PC-3 (cell line): ENCODE measurements at regions not wholly inside any gene's neighbourhood (a gene's known extent, or its start where the extent isn't known, plus 50 kb on each side); places are given as distances from the start of the nearest gene placed in this dataset.
"Not testable (repeated sequence)": the region's sequence is repeated elsewhere in the genome, so short reads cannot be mapped to it uniquely, and the experiment has no call there.

Experiments
- ATAC-seq: fragments of 200-7000 bp; cut with Tn5 transposase; 2 replicates; pipeline ENCODE4 v1.9.1; 2020; ENCODE audit warnings: mild to moderate bottlenecking, moderate library complexity
- BruUV-seq: library from RNA; stranded (reverse); fragments of 400-500 nt; replicated peaks from 2 replicates; lab custom pipeline; 2021; lab: Mats Ljungman, UMichigan
- CTCF ChIA-PET: fragments of 300-600 bp; sonication (Branson Sonifier 250); formaldehyde crosslinking; loops from one replicate; lab custom pipeline; 2022; ENCODE audit warnings: antibody characterized with exemption; lab: Charles Lee
- POLR2A ChIA-PET: fragments of 300-600 bp; sonication (Branson Sonifier 250); formaldehyde crosslinking; loops from one replicate; lab custom pipeline; 2022; ENCODE audit warnings: antibody characterized with exemption; ENCODE audit not compliant: unreplicated experiment; lab: Charles Lee
- DNase-seq: peaks from one replicate; pipeline ENCODE4 v3.0.0-alpha.2; 2015
- H2AFZ ChIP-seq: fragments of 300-600 bp; sonication (generic); 2 replicates; pipeline ENCODE4 v1.6.0; 2016; ENCODE audit warnings: antibody characterized with exemption, low read length
- H3F3A ChIP-seq: fragments of 300-600 bp; sonication (generic); one replicate; pipeline ENCODE4 v1.6.0; 2017; ENCODE audit warnings: antibody characterized with exemption, low read length, control low read depth, mild to moderate bottlenecking; ENCODE audit not compliant: unreplicated experiment
- H3K27ac ChIP-seq: fragments of 300-600 bp; sonication (generic); 2 replicates; pipeline ENCODE4 v1.5.1; 2016; ENCODE audit warnings: mild to moderate bottlenecking, low read length
- H3K27me3 ChIP-seq: fragments of 300-600 bp; sonication (generic); 2 replicates; pipeline ENCODE4 v1.6.1; 2016; ENCODE audit warnings: low read length, mixed read lengths
- H3K36me3 ChIP-seq: fragments of 300-600 bp; sonication (generic); 2 replicates; pipeline ENCODE4 v1.6.1; 2016; ENCODE audit warnings: low read depth, mixed run types, low read length, mixed read lengths
- H3K4me1 ChIP-seq: fragments of 300-600 bp; sonication (generic); 2 replicates; pipeline ENCODE4 v1.5.1; 2016; ENCODE audit warnings: low read length; ENCODE audit not compliant: insufficient read depth
- H3K4me2 ChIP-seq: fragments of 300-600 bp; sonication (generic); 2 replicates; pipeline ENCODE4 v1.6.0; 2016; ENCODE audit warnings: low read length
- H3K4me3 ChIP-seq: fragments of 300-600 bp; sonication (generic); 2 replicates; pipeline ENCODE4 v1.5.1; 2016; ENCODE audit warnings: mild to moderate bottlenecking, low read length, mixed read lengths
- H3K79me2 ChIP-seq: fragments of 300-600 bp; sonication (generic); 2 replicates; pipeline ENCODE4 v1.6.1; 2017; ENCODE audit warnings: low read length, mixed read lengths
- H3K9ac ChIP-seq: fragments of 300-600 bp; sonication (generic); 2 replicates; pipeline ENCODE4 v1.6.0; 2016; ENCODE audit warnings: mild to moderate bottlenecking, low read length
- H3K9me2 ChIP-seq: fragments of 300-600 bp; sonication (generic); replicated peaks from 2 replicates; pipeline ENCODE4 v1.6.1; 2016; ENCODE audit warnings: mixed run types, low read length, mixed read lengths
- H3K9me3 ChIP-seq: fragments of 300-600 bp; sonication (generic); 2 replicates; pipeline ENCODE4 v1.6.1; 2016; ENCODE audit warnings: low read length, mixed read lengths
- H4K20me1 ChIP-seq: fragments of 300-600 bp; sonication (generic); 2 replicates; pipeline ENCODE4 v1.6.1; 2016; ENCODE audit warnings: low read length, mixed read lengths
- CTCF ChIP-seq: fragments of 300-600 bp; sonication (generic); conservative IDR thresholded peaks from 2 replicates; pipeline ENCODE4 v1.5.1; 2017; ENCODE audit warnings: antibody characterized with exemption, low read depth, mild to moderate bottlenecking, low read length
- EZH2 ChIP-seq: fragments of 300-600 bp; sonication (generic); IDR thresholded peaks from one replicate; pipeline ENCODE4 v1.6.1; 2017; ENCODE audit warnings: antibody characterized with exemption, mild to moderate bottlenecking, low read length; ENCODE audit not compliant: unreplicated experiment
- EZH2phosphoT487 ChIP-seq: fragments of 300-600 bp; sonication (generic); IDR thresholded peaks from 2 replicates; pipeline ENCODE4 v1.6.1; 2018; ENCODE audit warnings: mild to moderate bottlenecking, antibody characterized with exemption, low read length, borderline replicate concordance
- intact Hi-C: fragments of 100-400 bp; cut with micrococcal nuclease; formaldehyde crosslinking; loops from 2 replicates; pipeline ENCODE4 v1.9.0; 2023

GRCh38 chr4:67275179-67275750, 270.0 kb downstream of the CENPC start:
- TF ChIP-seq EZH2 (no peak), EZH2phosphoT487 (no peak), CTCF (no peak)
- no peaks in the 10 kb centered on the region for H3K36me3 ChIP-seq

GRCh38 chr4:67274671-67275070, 270.6 kb downstream of the CENPC start:
- H3K36me3 ChIP-seq, H3K27ac ChIP-seq, H3K27me3 ChIP-seq, H3K4me3 ChIP-seq, H3K79me2 ChIP-seq, H3F3A ChIP-seq, BruUV-seq, H2AFZ ChIP-seq, H3K4me1 ChIP-seq, H4K20me1 ChIP-seq, H3K9ac ChIP-seq, H3K9me2 ChIP-seq, CTCF ChIA-PET, H3K4me2 ChIP-seq, H3K9me3 ChIP-seq, intact Hi-C loops, DNase-seq, ATAC-seq, POLR2A ChIA-PET: not testable (repeated sequence)

More at GRCh38 chr4:67275179-67275750, 270.0 kb downstream of the CENPC start:
- H3K27ac ChIP-seq = no peak overlapping the region
- H3K9me2 ChIP-seq = no peaks in the 10 kb centered on the region
- no peak overlapping the region for H3K4me2 ChIP-seq
- H3K4me3 ChIP-seq = no peak overlapping the region
- no peaks in the 10 kb centered on the region for H3K4me1 ChIP-seq
- intact Hi-C loops = no loop called here
- BruUV-seq = no TSS peak
- H3K79me2 ChIP-seq = no peaks in the 10 kb centered on the region
- no peak overlapping the region for H3K9ac ChIP-seq
- no peak overlapping the region for H2AFZ ChIP-seq
- no peaks in the 10 kb centered on the region for H3F3A ChIP-seq
- DNase-seq = no peak
- ChIA-PET CTCF (no interaction called here), POLR2A (no interaction called here)
- H3K9me3 ChIP-seq = no peaks in the 10 kb centered on the region
- ATAC-seq = no peak
- no peaks in the 10 kb centered on the region for H4K20me1 ChIP-seq
- no peaks in the 10 kb centered on the region for H3K27me3 ChIP-seq

GRCh38 chr4:67273666-67274065, 271.6 kb downstream of the CENPC start:
- ATAC-seq = peak; percentile 65
- Histone ChIP-seq H3K36me3 (no peaks in the 10 kb centered on the region), H3K9me3 (no peaks in the 10 kb centered on the region), H2AFZ (no peak overlapping the region), H3K27me3 (no peaks in the 10 kb centered on the region), H4K20me1 (no peaks in the 10 kb centered on the region), H3K79me2 (no peaks in the 10 kb centered on the region), H3K9ac (no peak overlapping the region), H3K9me2 (no peaks in the 10 kb centered on the region), H3K27ac (no peak overlapping the region), H3K4me3 (no peak overlapping the region), H3K4me1 (no peaks in the 10 kb centered on the region), H3F3A (no peaks in the 10 kb centered on the region), H3K4me2 (no peak overlapping the region)
- BruUV-seq = no TSS peak
- CTCF ChIA-PET = no interaction called here
- intact Hi-C loops = no loop called here
- DNase-seq = peak; percentile 55
- no peak for TF ChIP-seq EZH2
- TF ChIP-seq CTCF = no peak
- TF ChIP-seq EZH2phosphoT487 = no peak
- POLR2A ChIA-PET = no interaction called here
